ENCODE measurements at regions not wholly inside any gene's neighbourhood (a gene's known extent, or its start where the extent isn't known, plus 50 kb on each side); places are given as distances from the start of the nearest gene placed in this dataset.

- POLR2A ChIA-PET, result no interaction called here
- ATAC-seq (no peak), DNase-seq (no peak)
- no peaks in the 10 kb centered on the region for H3K36me3 Mint-ChIP-seq (ENCODE audit: low read depth)
- no peak overlapping the region for H3K4me3 Mint-ChIP-seq
- no peak overlapping the region for H3K27ac Mint-ChIP-seq
- H3K27me3 Mint-ChIP-seq (ENCODE audit: low read depth), result peaks cover 20% of the 10 kb centered on the region
- CTCF ChIA-PET, result interaction anchor here (0.9 to 3.0 kb wide), 2 partner anchors 9 to 126 kb away, joined by 3 to 13 read pairs; no protein-coding TSS in a partner anchor
- no peaks in the 10 kb centered on the region for H3K9me3 Mint-ChIP-seq (ENCODE audit: insufficient read depth)
- H3K4me1 Mint-ChIP-seq (ENCODE audit: low read depth), result no peaks in the 10 kb centered on the region
Measured at GRCh38 chr4:3354455-3354811, 61.6 kb downstream of the RGS12 start.

GRCh38 chr4:3355266-3355748 is 62.5 kb downstream of the RGS12 start:
- Mint-ChIP-seq H3K36me3 (ENCODE audit: low read depth) (no peaks in the 10 kb centered on the region), H3K4me1 (ENCODE audit: low read depth) (no peaks in the 10 kb centered on the region), H3K27me3 (ENCODE audit: low read depth) (peaks cover 24% of the 10 kb centered on the region), H3K9me3 (ENCODE audit: insufficient read depth) (no peaks in the 10 kb centered on the region), H3K4me3 (no peak overlapping the region), H3K27ac (no peak overlapping the region)
- ChIA-PET CTCF (interaction anchor here (0.9 to 3.0 kb wide), 2 partner anchors 9 to 126 kb away, joined by 3 to 13 read pairs; no protein-coding TSS in a partner anchor), POLR2A (no interaction called here)
- ATAC-seq (no peak), DNase-seq (no peak)

GRCh38 chr4:3358656-3359055 is 65.8 kb downstream of the RGS12 start:
- no peak overlapping the region for H3K27ac Mint-ChIP-seq
- DNase-seq, result no peak
- H3K4me1 Mint-ChIP-seq (ENCODE audit: low read depth), result no peaks in the 10 kb centered on the region
- no peaks in the 10 kb centered on the region for H3K9me3 Mint-ChIP-seq (ENCODE audit: insufficient read depth)
- H3K4me3 Mint-ChIP-seq, result no peak overlapping the region
- H3K27me3 Mint-ChIP-seq (ENCODE audit: low read depth), result peaks cover 25% of the 10 kb centered on the region
- ATAC-seq, result no peak
- ChIA-PET POLR2A (no interaction called here), CTCF (no interaction called here)
- H3K36me3 Mint-ChIP-seq (ENCODE audit: low read depth), result no peaks in the 10 kb centered on the region

GRCh38 chr4:3360777-3361176 is 68.0 kb downstream of the RGS12 start:
- Mint-ChIP-seq H3K27me3 (ENCODE audit: low read depth) (peaks cover 20% of the 10 kb centered on the region), H3K27ac (no peak overlapping the region), H3K4me1 (ENCODE audit: low read depth) (no peaks in the 10 kb centered on the region), H3K9me3 (ENCODE audit: insufficient read depth) (no peaks in the 10 kb centered on the region), H3K36me3 (ENCODE audit: low read depth) (no peaks in the 10 kb centered on the region), H3K4me3 (no peak overlapping the region)
- POLR2A ChIA-PET, result no interaction called here
- CTCF ChIA-PET, result no interaction called here
- no peak for DNase-seq
- ATAC-seq, result no peak

DNA sequence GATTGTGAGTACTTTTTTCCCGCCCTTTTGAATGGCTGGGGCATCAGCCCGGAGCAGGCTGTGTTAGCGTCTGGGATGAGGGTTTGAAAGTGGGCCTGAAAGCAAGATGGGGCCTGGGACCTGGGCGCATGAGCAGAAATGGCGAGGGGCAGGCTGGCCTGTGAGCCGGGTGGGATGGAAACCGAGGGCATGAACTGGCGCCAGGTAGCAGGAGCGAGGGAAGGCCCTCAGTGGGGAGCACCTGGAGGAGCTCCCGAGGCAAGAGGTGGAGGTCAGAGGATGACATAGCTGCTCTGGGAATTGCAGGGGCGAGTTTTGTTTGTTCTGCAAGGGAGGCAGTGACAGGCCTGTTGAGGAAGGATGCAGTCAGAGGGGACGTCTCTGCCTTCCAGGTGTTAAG is 68.6 kb downstream of the RGS12 start:
- DNase-seq (no peak), ATAC-seq (no peak)
- H3K9me3 Mint-ChIP-seq (ENCODE audit: insufficient read depth), result no peaks in the 10 kb centered on the region
- no peaks in the 10 kb centered on the region for H3K4me1 Mint-ChIP-seq (ENCODE audit: low read depth)
- POLR2A ChIA-PET, result no interaction called here
- H3K27ac Mint-ChIP-seq, result no peak overlapping the region
- no peaks in the 10 kb centered on the region for H3K36me3 Mint-ChIP-seq (ENCODE audit: low read depth)
- CTCF ChIA-PET, result interaction anchor here (1.0 kb wide), 1 partner anchor 15 kb away, joined by 3 read pairs; no protein-coding TSS in a partner anchor
- H3K4me3 Mint-ChIP-seq, result no peak overlapping the region
- H3K27me3 Mint-ChIP-seq (ENCODE audit: low read depth), result peaks cover 20% of the 10 kb centered on the region

- H3K4me3 Mint-ChIP-seq, result no peak overlapping the region
- H3K27ac Mint-ChIP-seq, result no peak overlapping the region
- POLR2A ChIA-PET, result no interaction called here
- CTCF ChIA-PET, result interaction anchor here (1.0 kb wide), 1 partner anchor 15 kb away, joined by 3 read pairs; no protein-coding TSS in a partner anchor
- no peak for DNase-seq
- H3K27me3 Mint-ChIP-seq (ENCODE audit: low read depth), result peaks cover 15% of the 10 kb centered on the region
- H3K4me1 Mint-ChIP-seq (ENCODE audit: low read depth), result no peaks in the 10 kb centered on the region
- no peaks in the 10 kb centered on the region for H3K9me3 Mint-ChIP-seq (ENCODE audit: insufficient read depth)
- ATAC-seq, result no peak
- H3K36me3 Mint-ChIP-seq (ENCODE audit: low read depth), result no peaks in the 10 kb centered on the region
Measured at GRCh38 chr4:3361896-3362295, 69.1 kb downstream of the RGS12 start.

DNA sequence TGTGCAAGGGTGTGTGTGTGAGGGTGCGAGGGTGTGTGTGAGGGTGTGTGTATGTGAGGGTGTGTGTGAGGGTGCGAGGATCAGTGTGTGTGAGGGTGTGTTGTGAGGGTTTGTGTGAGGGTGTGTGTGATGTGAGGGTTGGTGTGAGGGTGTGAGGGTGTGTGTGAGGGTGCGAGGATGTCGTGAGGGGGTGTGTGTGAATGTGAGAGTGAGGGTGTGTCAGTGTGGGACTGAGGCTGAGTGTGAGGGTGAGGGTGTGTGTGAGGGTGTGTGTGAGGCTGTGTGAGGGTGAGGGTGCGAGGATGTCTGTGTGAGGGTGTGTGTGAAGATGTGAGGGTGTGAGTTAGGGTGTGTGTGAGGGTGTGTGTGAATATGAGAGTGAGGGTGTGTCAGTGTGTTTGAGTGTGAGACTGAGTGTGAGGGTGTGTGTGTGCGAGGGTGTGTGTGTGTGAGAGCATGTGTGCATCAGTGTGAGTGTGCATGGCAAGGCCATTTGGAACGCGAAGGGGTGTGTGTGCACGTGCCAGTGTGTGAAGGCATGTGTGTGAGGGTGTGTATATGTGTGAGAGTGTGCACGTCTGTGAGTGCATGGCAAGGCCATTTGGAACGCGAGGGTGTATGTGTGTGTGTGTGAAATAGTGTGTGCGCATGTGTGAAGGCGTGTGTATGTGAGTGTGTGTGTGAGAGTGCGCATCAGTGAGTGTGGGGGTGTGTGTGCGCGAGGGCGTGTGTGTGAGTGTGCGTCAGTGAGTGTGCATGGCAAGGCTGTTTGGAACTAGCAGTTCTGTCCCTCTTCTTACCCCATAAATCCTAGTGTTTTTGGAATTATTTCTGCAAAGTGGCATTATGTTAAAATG is 69.8 kb downstream of the RGS12 start:
- peaks cover 9% of the 10 kb centered on the region for H3K27me3 Mint-ChIP-seq (ENCODE audit: low read depth)
- no peak overlapping the region for H3K27ac Mint-ChIP-seq
- H3K4me3 Mint-ChIP-seq, result no peak overlapping the region
- POLR2A ChIA-PET, result no interaction called here
- ATAC-seq, result no peak
- H3K36me3 Mint-ChIP-seq (ENCODE audit: low read depth), result no peaks in the 10 kb centered on the region
- no peaks in the 10 kb centered on the region for H3K4me1 Mint-ChIP-seq (ENCODE audit: low read depth)
- no peaks in the 10 kb centered on the region for H3K9me3 Mint-ChIP-seq (ENCODE audit: insufficient read depth)
- CTCF ChIA-PET, result no interaction called here
- no peak for DNase-seq

DNA sequence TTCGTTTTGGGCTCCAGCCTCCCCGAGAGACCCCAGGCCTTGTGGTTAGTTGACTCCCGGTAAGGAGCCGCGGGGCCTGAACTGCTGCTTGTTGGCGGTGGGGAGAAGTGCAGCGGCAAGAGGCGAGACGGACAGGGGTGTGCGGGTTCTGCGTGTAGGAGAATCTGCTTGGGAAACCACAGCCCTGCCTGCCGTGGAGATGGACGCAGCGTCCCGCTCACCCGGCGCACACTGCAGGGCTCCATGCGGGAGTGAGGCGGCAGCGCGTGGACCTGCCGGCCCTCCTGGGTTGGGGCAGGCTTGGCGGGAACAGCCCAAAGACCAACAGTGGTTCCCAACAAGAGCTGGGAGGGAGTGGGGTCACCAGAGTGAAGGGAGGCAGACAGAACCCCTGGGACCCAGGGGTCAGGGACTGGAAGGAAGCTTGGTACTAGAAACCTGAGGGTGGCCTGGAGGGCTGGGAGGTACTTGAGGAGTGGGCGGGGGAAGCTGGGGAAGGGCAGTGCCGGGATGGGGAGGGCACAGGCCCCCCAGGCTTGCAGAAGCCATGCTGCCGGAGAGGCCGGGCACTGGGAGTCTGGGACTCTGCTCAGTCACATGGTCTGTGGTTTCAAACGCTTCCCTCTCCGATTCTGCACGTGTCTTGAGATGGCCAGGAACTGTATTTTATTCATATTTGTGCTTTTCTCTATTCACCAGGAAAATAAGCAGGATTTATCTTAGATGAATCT is 70.8 kb downstream of the RGS12 start:
- peaks cover 7% of the 10 kb centered on the region for H3K4me1 Mint-ChIP-seq (ENCODE audit: low read depth)
- DNase-seq (no peak), ATAC-seq (no peak)
- ChIA-PET CTCF (no interaction called here), POLR2A (no interaction called here)
- no peak overlapping the region for H3K27ac Mint-ChIP-seq
- peaks cover 12% of the 10 kb centered on the region for H3K27me3 Mint-ChIP-seq (ENCODE audit: low read depth)
- H3K36me3 Mint-ChIP-seq (ENCODE audit: low read depth), result no peaks in the 10 kb centered on the region
- H3K4me3 Mint-ChIP-seq, result no peak overlapping the region
- no peaks in the 10 kb centered on the region for H3K9me3 Mint-ChIP-seq (ENCODE audit: insufficient read depth)

DNA sequence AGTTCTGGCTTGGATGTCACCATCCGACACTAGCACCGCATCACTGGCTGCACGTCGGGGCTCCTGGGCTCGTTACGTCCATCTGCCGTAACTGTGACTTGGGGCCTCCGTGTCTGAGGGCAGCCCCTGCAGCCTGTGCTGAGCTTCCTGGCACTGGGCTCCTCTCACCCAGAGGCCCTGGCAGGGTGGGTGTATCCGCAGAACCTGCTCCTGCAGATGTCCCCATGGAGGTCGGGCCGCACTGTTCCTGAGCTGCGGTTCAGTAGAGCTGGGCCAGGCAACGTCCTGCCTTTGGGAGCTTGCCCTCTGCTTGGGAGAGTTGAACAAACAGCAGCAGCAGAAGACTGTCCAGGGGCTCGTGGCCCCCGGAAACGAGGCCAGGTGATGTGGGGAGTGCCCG is 71.4 kb downstream of the RGS12 start:
- ChIA-PET POLR2A (interaction anchor here (0.7 kb wide), 1 partner anchor 135 kb away, joined by 3 read pairs; no protein-coding TSS in a partner anchor), CTCF (no interaction called here)
- H3K27me3 Mint-ChIP-seq (ENCODE audit: low read depth), result peaks cover 12% of the 10 kb centered on the region
- no peak overlapping the region for H3K27ac Mint-ChIP-seq
- peaks cover 13% of the 10 kb centered on the region for H3K4me1 Mint-ChIP-seq (ENCODE audit: low read depth)
- DNase-seq, result no peak
- H3K4me3 Mint-ChIP-seq, result no peak overlapping the region
- no peaks in the 10 kb centered on the region for H3K36me3 Mint-ChIP-seq (ENCODE audit: low read depth)
- no peak for ATAC-seq
- H3K9me3 Mint-ChIP-seq (ENCODE audit: insufficient read depth), result no peaks in the 10 kb centered on the region

DNA sequence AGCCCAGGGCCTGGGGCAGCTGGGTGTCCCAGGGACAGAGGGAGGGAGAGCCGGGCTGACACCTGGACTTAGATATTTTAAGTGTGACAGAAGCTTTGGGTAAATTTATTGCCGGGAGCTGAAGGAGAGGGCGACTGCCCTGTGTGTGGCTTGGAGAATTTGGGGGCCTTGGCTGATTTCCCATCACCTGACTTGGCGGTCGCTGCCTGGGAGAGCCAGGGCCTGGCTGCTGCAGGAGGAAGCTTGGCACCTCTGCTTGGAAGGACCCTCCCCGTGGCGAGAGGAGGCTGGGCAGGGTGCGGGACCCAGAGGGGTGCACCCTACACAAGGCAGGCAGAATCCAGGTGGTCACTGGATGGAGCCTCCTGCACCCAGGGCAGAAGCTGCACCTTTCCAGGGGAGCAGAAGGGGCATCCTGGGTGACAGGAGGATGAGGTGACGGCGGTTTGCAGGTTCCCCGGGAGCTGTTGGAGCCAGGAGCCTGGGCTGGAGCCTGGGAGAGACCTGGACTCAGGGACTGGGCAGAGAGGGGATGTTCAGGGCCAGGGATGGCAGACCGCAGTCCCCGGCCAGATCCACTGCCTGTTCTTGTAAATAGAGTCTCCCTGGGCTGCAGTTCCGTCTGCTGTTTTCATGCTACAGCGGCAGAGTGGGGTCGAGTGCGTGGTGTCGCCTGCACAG is 72.0 kb downstream of the RGS12 start:
- Mint-ChIP-seq H3K9me3 (ENCODE audit: insufficient read depth) (no peaks in the 10 kb centered on the region), H3K27ac (no peak overlapping the region), H3K4me1 (ENCODE audit: low read depth) (peaks cover 19% of the 10 kb centered on the region), H3K36me3 (ENCODE audit: low read depth) (no peaks in the 10 kb centered on the region), H3K4me3 (no peak overlapping the region), H3K27me3 (ENCODE audit: low read depth) (peaks cover 15% of the 10 kb centered on the region)
- no peak for ATAC-seq
- CTCF ChIA-PET, result no interaction called here
- no peak for DNase-seq
- POLR2A ChIA-PET, result interaction anchor here (0.7 kb wide), 1 partner anchor 134 kb away, joined by 3 read pairs; no protein-coding TSS in a partner anchor

GRCh38 chr4:3365326-3365725 is 72.5 kb downstream of the RGS12 start:
- H3K4me3 Mint-ChIP-seq, result no peak overlapping the region
- DNase-seq (no peak), ATAC-seq (no peak)
- H3K9me3 Mint-ChIP-seq (ENCODE audit: insufficient read depth), result no peaks in the 10 kb centered on the region
- peaks cover 25% of the 10 kb centered on the region for H3K4me1 Mint-ChIP-seq (ENCODE audit: low read depth)
- H3K27ac Mint-ChIP-seq, result no peak overlapping the region
- CTCF ChIA-PET, result no interaction called here
- POLR2A ChIA-PET, result no interaction called here
- H3K36me3 Mint-ChIP-seq (ENCODE audit: low read depth), result no peaks in the 10 kb centered on the region
- H3K27me3 Mint-ChIP-seq (ENCODE audit: low read depth), result peaks cover 14% of the 10 kb centered on the region
